CD14-positive monocyte (primary cell): ENCODE measurements at regions not wholly inside any gene's neighbourhood (a gene's known extent, or its start where the extent isn't known, plus 50 kb on each side); places are given as distances from the start of the nearest gene placed in this dataset.
A peak's percentile ranks its signal among the peaks of the same experiment; 100 is the strongest.

ENCODE experiments used
- DNase-seq, 3 donors: peaks; one replicate each; pipeline ENCODE4 v3.0.0-alpha.2; 2011 to 2022
- H2AFZ ChIP-seq: 2 replicates; pipeline ENCODE4 v1.6.0; 2012; ENCODE audit warnings: mild to moderate bottlenecking, low read depth, low read length, inconsistent platforms; ENCODE audit not compliant: insufficient read depth, poor library complexity, severe bottlenecking
- H3K27ac ChIP-seq, 2 donors: 1 replicate in 1 of 2; 2 replicates in 1 of 2; pipeline ENCODE4 v1.5.1; 2012 to 2013; ENCODE audit warnings: low read length in 2 of 2, control low read depth in 1 of 2, inconsistent platforms in 1 of 2, low read depth in 1 of 2, mild to moderate bottlenecking in 1 of 2
- H3K27me3 ChIP-seq, 2 donors: one replicate each; pipeline versions ENCODE4 v1.6.0 to v1.6.1; 2011 to 2013; ENCODE audit warnings: low read length in 2 of 2; ENCODE audit not compliant: control insufficient read depth in 2 of 2, insufficient read depth in 2 of 2
- H3K36me3 ChIP-seq, 2 donors: replicated peaks in 1 of 2; 1 replicate in 1 of 2; 2 replicates in 1 of 2; pipeline versions ENCODE4 v1.5.1 to v1.6.1; 2012 to 2013; ENCODE audit warnings: low read length in 2 of 2, control low read depth in 1 of 2, inconsistent platforms in 1 of 2, mild to moderate bottlenecking in 1 of 2; ENCODE audit not compliant: insufficient read depth in 2 of 2, control insufficient read depth in 1 of 2
- H3K4me1 ChIP-seq, 2 donors: 1 replicate in 1 of 2; 2 replicates in 1 of 2; pipeline versions ENCODE4 v1.5.1 to v1.6.1; 2012 to 2013; ENCODE audit warnings: low read length in 2 of 2, control low read depth in 1 of 2, inconsistent platforms in 1 of 2, mild to moderate bottlenecking in 1 of 2, moderate library complexity in 1 of 2; ENCODE audit not compliant: insufficient read depth in 2 of 2, control insufficient read depth in 1 of 2
- H3K4me2 ChIP-seq: replicated peaks from 2 replicates; pipeline ENCODE3; 2012; ENCODE audit warnings: low read length, moderate library complexity, mild to moderate bottlenecking; ENCODE audit not compliant: poor library complexity, severe bottlenecking; ENCODE audit errors: extremely low read depth
- H3K4me3 ChIP-seq, 3 experiments: fragments of 200-600 bp in 1 of 3; sonication (generic) in 1 of 3; replicated peaks in 1 of 3; 1 replicate in 2 of 3; 2 replicates in 1 of 3; pipeline ENCODE4 v1.5.1; 2011 to 2013; ENCODE audit warnings: low read length in 3 of 3, mild to moderate bottlenecking in 3 of 3, control low read depth in 2 of 3, low read depth in 2 of 3, inconsistent platforms in 1 of 3, moderate library complexity in 1 of 3
- H3K79me2 ChIP-seq: 2 replicates; pipeline ENCODE4 v1.6.0; 2012; ENCODE audit warnings: mild to moderate bottlenecking, control low read depth, inconsistent platforms, low read length, moderate library complexity; ENCODE audit not compliant: insufficient read depth
- H3K9ac ChIP-seq: 2 replicates; pipeline ENCODE4 v1.6.0; 2017; ENCODE audit warnings: low read length, mild to moderate bottlenecking; ENCODE audit not compliant: insufficient read depth, poor library complexity, severe bottlenecking
- H3K9me3 ChIP-seq, 2 donors: replicated peaks in 1 of 2; 1 replicate in 1 of 2; 2 replicates in 1 of 2; pipeline versions ENCODE4 v1.5.1 to v1.6.1; 2012 to 2013; ENCODE audit warnings: low read length in 2 of 2, control low read depth in 1 of 2; ENCODE audit not compliant: control insufficient read depth in 1 of 2, insufficient read depth in 1 of 2
- H4K20me1 ChIP-seq: 2 replicates; pipeline ENCODE4 v1.6.0; 2012; ENCODE audit warnings: mild to moderate bottlenecking, low read length, control low read depth, moderate library complexity; ENCODE audit not compliant: insufficient read depth
- H3K27ac Mint-ChIP-seq, 7 donors: one replicate each; pipeline ENCODE4 v1.8.0; 2020; ENCODE audit warnings: mild to moderate bottlenecking in 7 of 7, mixed read lengths in 7 of 7, moderate library complexity in 6 of 7, inconsistent platforms in 2 of 7
- H3K27me3 Mint-ChIP-seq, 3 donors: one replicate each; pipeline ENCODE4 v1.8.0; 2021 to 2022; ENCODE audit warnings: low read depth in 3 of 3, mild to moderate bottlenecking in 3 of 3, mixed read lengths in 3 of 3, moderate library complexity in 3 of 3, inconsistent platforms in 1 of 3
- H3K36me3 Mint-ChIP-seq, 2 donors: one replicate each; pipeline ENCODE4 v1.8.0; 2020; ENCODE audit warnings: mixed read lengths in 2 of 2, inconsistent platforms in 1 of 2, mild to moderate bottlenecking in 1 of 2
- H3K4me1 Mint-ChIP-seq: one replicate; pipeline ENCODE4 v1.8.0; 2020; ENCODE audit warnings: mild to moderate bottlenecking, mixed read lengths
- H3K4me3 Mint-ChIP-seq, 2 donors: one replicate each; pipeline ENCODE4 v1.8.0; 2020; ENCODE audit warnings: mild to moderate bottlenecking in 2 of 2, mixed read lengths in 2 of 2, moderate library complexity in 1 of 2
- H3K9me3 Mint-ChIP-seq, 7 donors: one replicate each; pipeline ENCODE4 v1.8.0; 2020 to 2022; ENCODE audit warnings: mixed read lengths in 7 of 7, mild to moderate bottlenecking in 6 of 7, moderate library complexity in 6 of 7, inconsistent platforms in 2 of 7
- WGBS: methylation state at CpG from one replicate; pipeline ENCODE4 v1.1.5; 2013; ENCODE audit warnings: missing lambda C conversion rate; ENCODE audit not compliant: insufficient coverage; 5-methylcytosine and 5-hydroxymethylcytosine counted together
- intact Hi-C, 2 donors: fragments of 100-400 bp; cut with micrococcal nuclease; formaldehyde crosslinking; loops; one replicate each; pipeline versions ENCODE4 v1.15.0 to v1.15.1; 2023
- TF ChIP-seq, protein P1 (sequence below): fragments of 200-600 bp; IDR thresholded peaks from one replicate; pipeline ENCODE4 v1.8.0; 2022; ENCODE audit warnings: antibody characterized with exemption, mild to moderate bottlenecking

DNA sequence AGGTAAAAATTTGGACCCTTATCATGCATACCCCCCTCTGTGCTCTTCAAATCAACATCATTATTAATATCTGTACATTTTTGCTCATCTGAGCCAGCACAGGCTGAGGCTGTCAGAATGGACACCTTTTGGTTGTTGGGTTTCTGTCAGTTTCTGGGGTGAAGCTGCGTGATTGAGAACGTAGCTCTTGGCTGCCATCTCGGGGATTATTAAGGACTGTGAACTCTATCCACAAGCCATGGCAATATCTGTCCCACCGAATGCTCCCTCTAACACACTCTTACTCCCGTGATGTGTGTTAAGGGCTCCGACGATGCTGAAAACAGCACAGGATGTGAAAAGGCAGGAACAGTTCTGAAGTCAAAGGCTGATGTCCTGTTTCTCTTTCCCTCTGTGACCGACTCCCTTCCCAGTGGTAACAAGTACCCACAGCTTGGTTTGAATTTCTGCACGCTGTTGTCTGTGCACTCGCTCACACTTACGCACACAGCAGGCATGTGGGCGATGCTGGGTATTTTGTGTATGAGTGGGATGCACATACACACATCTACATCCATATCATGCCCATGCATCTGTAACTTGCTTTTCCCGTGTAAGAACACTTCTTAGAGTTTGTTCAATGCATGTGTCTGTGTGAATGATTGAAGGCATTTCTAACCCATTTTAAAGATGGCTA lies 405.6 kb downstream of the TMEM121 start:
- no peak overlapping the region for H3K4me3 ChIP-seq
- no peaks in the 10 kb centered on the region for H3K36me3 ChIP-seq
- Mint-ChIP-seq H3K4me1 (no peaks in the 10 kb centered on the region), H3K27me3 (peaks cover 40 to 80% (median 53%) of the 10 kb centered on the region in 3 donors), H3K27ac (no peak overlapping the region), H3K36me3 (no peaks in the 10 kb centered on the region), H3K4me3 (peak overlapping the region in 1 of 2 donors; percentile 57), H3K9me3 (peaks cover 0 to 8% (median 2%) of the 10 kb centered on the region in 7 donors)
- no peak overlapping the region for H3K4me2 ChIP-seq
- no peak overlapping the region for H3K9ac ChIP-seq
- H3K4me1 ChIP-seq = no peaks in the 10 kb centered on the region
- peaks cover 6 to 34% of the 10 kb centered on the region in 2 donors for H3K27me3 ChIP-seq
- H3K79me2 ChIP-seq = no peaks in the 10 kb centered on the region
- no peak for DNase-seq
- H3K27ac ChIP-seq = no peak overlapping the region
- WGBS = no CpG with 5 or more reads among the region's 13 CpGs
- intact Hi-C loops = no loop called here
- H3K9me3 ChIP-seq = no peaks in the 10 kb centered on the region
- no peaks in the 10 kb centered on the region for H4K20me1 ChIP-seq
- H2AFZ ChIP-seq = no peak overlapping the region
- TF ChIP-seq, protein P1, sequence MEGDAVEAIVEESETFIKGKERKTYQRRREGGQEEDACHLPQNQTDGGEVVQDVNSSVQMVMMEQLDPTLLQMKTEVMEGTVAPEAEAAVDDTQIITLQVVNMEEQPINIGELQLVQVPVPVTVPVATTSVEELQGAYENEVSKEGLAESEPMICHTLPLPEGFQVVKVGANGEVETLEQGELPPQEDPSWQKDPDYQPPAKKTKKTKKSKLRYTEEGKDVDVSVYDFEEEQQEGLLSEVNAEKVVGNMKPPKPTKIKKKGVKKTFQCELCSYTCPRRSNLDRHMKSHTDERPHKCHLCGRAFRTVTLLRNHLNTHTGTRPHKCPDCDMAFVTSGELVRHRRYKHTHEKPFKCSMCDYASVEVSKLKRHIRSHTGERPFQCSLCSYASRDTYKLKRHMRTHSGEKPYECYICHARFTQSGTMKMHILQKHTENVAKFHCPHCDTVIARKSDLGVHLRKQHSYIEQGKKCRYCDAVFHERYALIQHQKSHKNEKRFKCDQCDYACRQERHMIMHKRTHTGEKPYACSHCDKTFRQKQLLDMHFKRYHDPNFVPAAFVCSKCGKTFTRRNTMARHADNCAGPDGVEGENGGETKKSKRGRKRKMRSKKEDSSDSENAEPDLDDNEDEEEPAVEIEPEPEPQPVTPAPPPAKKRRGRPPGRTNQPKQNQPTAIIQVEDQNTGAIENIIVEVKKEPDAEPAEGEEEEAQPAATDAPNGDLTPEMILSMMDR = no peak

DNA sequence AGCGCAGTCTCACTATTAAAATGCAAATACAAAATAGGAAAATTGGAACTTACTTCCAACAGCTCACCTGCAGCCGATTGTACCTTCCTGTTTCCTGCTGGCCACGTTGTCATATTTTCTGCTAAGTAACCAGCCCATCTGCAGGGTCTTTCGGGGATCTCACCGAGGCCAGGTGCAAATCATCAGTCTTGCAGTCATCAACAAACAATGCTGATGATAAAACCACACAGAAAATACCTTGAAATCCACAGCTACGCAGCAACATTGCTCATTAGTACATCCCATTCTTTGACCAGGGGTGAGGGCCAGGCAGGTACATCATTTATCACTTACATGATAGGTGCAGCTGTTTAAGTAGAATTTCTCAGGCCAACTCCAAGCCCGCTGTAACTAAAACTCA lies 406.9 kb downstream of the TMEM121 start:
- Histone ChIP-seq H3K27me3 (peaks cover 6 to 28% of the 10 kb centered on the region in 2 donors), H3K9ac (no peak overlapping the region), H3K27ac (no peak overlapping the region), H3K9me3 (peaks cover 0 to 9% of the 10 kb centered on the region in 2 donors), H3K4me3 (no peak overlapping the region), H3K4me1 (no peaks in the 10 kb centered on the region), H3K79me2 (no peaks in the 10 kb centered on the region), H3K36me3 (no peaks in the 10 kb centered on the region), H4K20me1 (no peaks in the 10 kb centered on the region), H2AFZ (no peak overlapping the region), H3K4me2 (no peak overlapping the region)
- DNase-seq = no peak
- intact Hi-C loops = no loop called here
- Mint-ChIP-seq H3K4me3 (peak overlapping the region in 1 of 2 donors; percentile 19), H3K4me1 (no peaks in the 10 kb centered on the region), H3K27me3 (peaks cover 33 to 71% (median 43%) of the 10 kb centered on the region in 3 donors), H3K36me3 (no peaks in the 10 kb centered on the region), H3K27ac (no peak overlapping the region), H3K9me3 (peaks cover 3 to 16% (median 8%) of the 10 kb centered on the region in 7 donors)
- TF ChIP-seq, protein P1 = no peak
- WGBS = 47% methylated on average over 4 of the region's 7 CpGs
